ENCODE measurements at regions not wholly inside any gene's neighbourhood (a gene's known extent, or its start where the extent isn't known, plus 50 kb on each side); places are given as distances from the start of the nearest gene placed in this dataset.
"Not testable (repeated sequence)": the region's sequence is repeated elsewhere in the genome, so short reads cannot be mapped to it uniquely, and the experiment has no call there.

- no peak overlapping the region for H3K4me2 ChIP-seq (ENCODE audit: low read length)
- H3K36me3 ChIP-seq (ENCODE audit: insufficient read depth, low read length) = no peaks in the 10 kb centered on the region
- no peaks in the 10 kb centered on the region for H3K9me2 ChIP-seq (ENCODE audit: insufficient read depth, low read length)
- H3K79me2 ChIP-seq (replicated peaks; ENCODE audit: insufficient read depth, low read length) = no peaks in the 10 kb centered on the region
- TF ChIP-seq POLR2AphosphoS5 (IDR thresholded peaks at IDR 0.05) (no peak), EP300 (conservative IDR thresholded peaks at IDR 0.05; ENCODE audit: poor library complexity, severe bottlenecking) (no peak), SMC3 (conservative IDR thresholded peaks at IDR 0.05; ENCODE audit: poor library complexity) (no peak), TAF1 (IDR thresholded peaks at IDR 0.05; ENCODE audit: low read depth) (no peak)
- no peaks in the 10 kb centered on the region for H3F3A ChIP-seq (ENCODE audit: insufficient read depth, low read length, poor library complexity, severe bottlenecking)
- H4K20me1 ChIP-seq (ENCODE audit: insufficient read depth) = no peaks in the 10 kb centered on the region
- H3K9ac ChIP-seq (ENCODE audit: low read length) = no peak overlapping the region
- H3K27ac ChIP-seq (ENCODE audit: low read length) = no peak overlapping the region
- no peak overlapping the region for H2AFZ ChIP-seq (ENCODE audit: low read depth, low read length)
- no peaks in the 10 kb centered on the region for H3K27me3 ChIP-seq (ENCODE audit: insufficient read depth, low read depth, low read length)
- no peak overlapping the region for H3K4me3 ChIP-seq (ENCODE audit: low read length)
- no peaks in the 10 kb centered on the region for H3K9me3 ChIP-seq (ENCODE audit: low read length)
These were observed 112.5 kb downstream of the FAM174A start for GRCh38 chr5:100647461-100648230.

- H3K27me3 ChIP-seq (ENCODE audit: insufficient read depth, low read depth, low read length) = no peaks in the 10 kb centered on the region
- H3K4me2 ChIP-seq (ENCODE audit: low read length) = no peak overlapping the region
These were observed 119.7 kb downstream of the FAM174A start for GRCh38 chr5:100654895-100655294.

GRCh38 chr5:100656771-100657170 lies 121.6 kb downstream of the FAM174A start:
- H3K9ac ChIP-seq (ENCODE audit: low read length); H3K27ac ChIP-seq (ENCODE audit: low read length); H3K4me2 ChIP-seq (ENCODE audit: low read length); H3K9me2 ChIP-seq (ENCODE audit: insufficient read depth, low read length); H4K20me1 ChIP-seq (ENCODE audit: insufficient read depth); H3K27me3 ChIP-seq (ENCODE audit: insufficient read depth, low read depth, low read length); H3K36me3 ChIP-seq (ENCODE audit: insufficient read depth, low read length); H3K9me3 ChIP-seq (ENCODE audit: low read length); H3K4me3 ChIP-seq (ENCODE audit: low read length); H3K79me2 ChIP-seq (replicated peaks; ENCODE audit: insufficient read depth, low read length); H2AFZ ChIP-seq (ENCODE audit: low read depth, low read length); H3F3A ChIP-seq (ENCODE audit: insufficient read depth, low read length, poor library complexity, severe bottlenecking): not testable (repeated sequence)

More at GRCh38 chr5:100654895-100655294, 119.7 kb downstream of the FAM174A start:
- H3K36me3 ChIP-seq (ENCODE audit: insufficient read depth, low read length) = no peaks in the 10 kb centered on the region
- no peak overlapping the region for H3K9ac ChIP-seq (ENCODE audit: low read length)
- no peak overlapping the region for H3K27ac ChIP-seq (ENCODE audit: low read length)
- H3K4me3 ChIP-seq (ENCODE audit: low read length) = no peak overlapping the region
- no peaks in the 10 kb centered on the region for H3K79me2 ChIP-seq (replicated peaks; ENCODE audit: insufficient read depth, low read length)
- H3F3A ChIP-seq (ENCODE audit: insufficient read depth, low read length, poor library complexity, severe bottlenecking) = no peaks in the 10 kb centered on the region
- TF ChIP-seq EP300 (conservative IDR thresholded peaks at IDR 0.05; ENCODE audit: poor library complexity, severe bottlenecking) (no peak), MXI1 (conservative IDR thresholded peaks at IDR 0.05; ENCODE audit: poor library complexity, severe bottlenecking) (no peak), RAD21 (conservative IDR thresholded peaks at IDR 0.05) (no peak), TAF1 (IDR thresholded peaks at IDR 0.05; ENCODE audit: low read depth) (no peak), EZH2 (IDR thresholded peaks at IDR 0.05; ENCODE audit: borderline replicate concordance, insufficient read depth, low read length, poor library complexity, severe bottlenecking) (no peak), REST (IDR thresholded peaks at IDR 0.05; ENCODE audit: borderline replicate concordance) (no peak)
- no peaks in the 10 kb centered on the region for H4K20me1 ChIP-seq (ENCODE audit: insufficient read depth)
- H3K9me2 ChIP-seq (ENCODE audit: insufficient read depth, low read length) = no peaks in the 10 kb centered on the region
- H2AFZ ChIP-seq (ENCODE audit: low read depth, low read length) = no peak overlapping the region
- no peaks in the 10 kb centered on the region for H3K9me3 ChIP-seq (ENCODE audit: low read length)
